ENCODE measurements at regions not wholly inside any gene's neighbourhood (a gene's known extent, or its start where the extent isn't known, plus 50 kb on each side); places are given as distances from the start of the nearest gene placed in this dataset.
"Not testable (repeated sequence)": the region's sequence is repeated elsewhere in the genome, so short reads cannot be mapped to it uniquely, and the experiment has no call there.

GRCh38 chr3:147672436-147672835 lies 263.3 kb downstream of the ZIC1 start:
- no peak for DNase-seq (ENCODE audit: low spot score)

- no peak for DNase-seq (ENCODE audit: low spot score)
These were observed 266.6 kb downstream of the ZIC1 start for GRCh38 chr3:147675761-147676160.

GRCh38 chr3:147680837-147681483 lies 271.8 kb downstream of the ZIC1 start:
- no peak for DNase-seq (ENCODE audit: low spot score)

GRCh38 chr3:147688868-147689267 lies 279.7 kb downstream of the ZIC1 start:
- DNase-seq (ENCODE audit: low spot score) = no peak

- no peak for DNase-seq (ENCODE audit: low spot score)
These were observed 290.1 kb downstream of the ZIC1 start for GRCh38 chr3:147699175-147699838.

- no peak for DNase-seq (ENCODE audit: low spot score)
These were observed 292.0 kb downstream of the ZIC1 start for GRCh38 chr3:147701195-147701594.

- no peak for DNase-seq (ENCODE audit: low spot score)
These were observed 293.3 kb downstream of the ZIC1 start for GRCh38 chr3:147702509-147702908.

GRCh38 chr3:147705651-147706051 lies 296.5 kb downstream of the ZIC1 start:
- DNase-seq (ENCODE audit: low spot score) = no peak

GRCh38 chr3:147710753-147711152 lies 301.6 kb downstream of the ZIC1 start:
- DNase-seq (ENCODE audit: low spot score) = not testable (repeated sequence)

GRCh38 chr3:147712357-147712756 lies 303.2 kb downstream of the ZIC1 start:
- no peak for DNase-seq (ENCODE audit: low spot score)

GRCh38 chr3:147712758-147713157 lies 303.6 kb downstream of the ZIC1 start:
- DNase-seq (ENCODE audit: low spot score) = not testable (repeated sequence)

- DNase-seq (ENCODE audit: low spot score) = no peak
These were observed 304.3 kb downstream of the ZIC1 start for GRCh38 chr3:147713234-147714133.

GRCh38 chr3:147729641-147730040 lies 320.5 kb downstream of the ZIC1 start:
- DNase-seq (ENCODE audit: low spot score) = no peak

- DNase-seq (ENCODE audit: low spot score) = no peak
These were observed 321.1 kb downstream of the ZIC1 start for GRCh38 chr3:147730284-147730683.

- no peak for DNase-seq (ENCODE audit: low spot score)
These were observed 324.1 kb downstream of the ZIC1 start for GRCh38 chr3:147733217-147733616.

GRCh38 chr3:147735616-147736015 lies 326.5 kb downstream of the ZIC1 start:
- no peak for DNase-seq (ENCODE audit: low spot score)

- DNase-seq (ENCODE audit: low spot score) = no peak
These were observed 327.1 kb downstream of the ZIC1 start for GRCh38 chr3:147736226-147736625.

GRCh38 chr3:147737376-147737775 lies 328.2 kb downstream of the ZIC1 start:
- DNase-seq (ENCODE audit: low spot score) = no peak

- no peak for DNase-seq (ENCODE audit: low spot score)
These were observed 331.8 kb downstream of the ZIC1 start for GRCh38 chr3:147740928-147741327.

GRCh38 chr3:147744967-147745366 lies 335.8 kb downstream of the ZIC1 start:
- DNase-seq (ENCODE audit: low spot score) = no peak

GRCh38 chr3:147755310-147755709 lies 346.1 kb downstream of the ZIC1 start:
- DNase-seq (ENCODE audit: low spot score) = no peak

- DNase-seq (ENCODE audit: low spot score) = no peak
These were observed 347.3 kb downstream of the ZIC1 start for GRCh38 chr3:147756476-147756875.

GRCh38 chr3:147757866-147758265 lies 348.7 kb downstream of the ZIC1 start:
- DNase-seq (ENCODE audit: low spot score) = no peak

All from left forelimb (tissue), 1 donor.